SU-DHL-6 (cell line): ENCODE measurements at regions not wholly inside any gene's neighbourhood (a gene's known extent, or its start where the extent isn't known, plus 50 kb on each side); places are given as distances from the start of the nearest gene placed in this dataset.

ENCODE experiments used
- H2AFZ ChIP-seq: fragments of 200-600 bp; sonication (generic); 2 replicates; pipeline ENCODE4 v1.6.1; 2014; ENCODE audit warnings: low read depth, mild to moderate bottlenecking, moderate library complexity, mixed read lengths, antibody characterized with exemption, low read length; ENCODE audit not compliant: severe bottlenecking
- H3F3A ChIP-seq: fragments of 200-600 bp; shearing (Covaris generic); 2 replicates; pipeline ENCODE4 v1.6.0; 2016; ENCODE audit warnings: antibody characterized with exemption, mild to moderate bottlenecking; ENCODE audit not compliant: insufficient read depth
- H3K27ac ChIP-seq: fragments of 200-600 bp; sonication (generic); 2 replicates; pipeline ENCODE4 v1.5.1; 2016; ENCODE audit warnings: low read depth, mild to moderate bottlenecking, low read length, moderate library complexity, mixed read lengths
- H3K27me3 ChIP-seq: fragments of 200-600 bp; sonication (generic), shearing (Covaris generic); 2 replicates; pipeline ENCODE4 v1.6.0; 2014; ENCODE audit warnings: mild to moderate bottlenecking, low read length
- H3K36me3 ChIP-seq: fragments of 200-600 bp; sonication (generic); 2 replicates; pipeline ENCODE4 v1.6.1; 2014; ENCODE audit warnings: mild to moderate bottlenecking, low read length, mixed read lengths
- H3K4me2 ChIP-seq: fragments of 300-600, 200-600 bp; shearing (Covaris generic), sonication (generic); 2 replicates; pipeline ENCODE4 v1.6.0; 2014; ENCODE audit warnings: low read length, low read depth, mild to moderate bottlenecking; ENCODE audit not compliant: poor library complexity, severe bottlenecking
- H3K4me3 ChIP-seq: fragments of 200-600 bp; sonication (generic); 2 replicates; pipeline ENCODE4 v1.5.1; 2014; ENCODE audit warnings: antibody characterized with exemption, low read length, mild to moderate bottlenecking, mixed read lengths; ENCODE audit not compliant: insufficient read depth, poor library complexity, severe bottlenecking
- H3K79me2 ChIP-seq: fragments of 200-600 bp; sonication (generic); 2 replicates; pipeline ENCODE4 v1.6.1; 2014; ENCODE audit warnings: mild to moderate bottlenecking, low read length, moderate library complexity; ENCODE audit not compliant: insufficient read depth
- H3K9ac ChIP-seq: fragments of 200-600 bp; sonication (generic); 2 replicates; pipeline ENCODE4 v1.7.0; 2014; ENCODE audit warnings: mild to moderate bottlenecking, low read length
- H3K9me2 ChIP-seq: fragments of 200-600 bp; sonication (generic); replicated peaks from 2 replicates; pipeline ENCODE4 v1.6.1; 2014; ENCODE audit warnings: low read length; ENCODE audit not compliant: insufficient read depth
- H3K9me3 ChIP-seq: fragments of 200-600 bp; sonication (generic); 2 replicates; pipeline ENCODE4 v1.6.1; 2014; ENCODE audit warnings: low read length, mixed read lengths; ENCODE audit not compliant: insufficient read depth
- H4K20me1 ChIP-seq: fragments of 200-600 bp; sonication (generic); 2 replicates; pipeline ENCODE4 v1.6.1; 2014; ENCODE audit warnings: low read depth, mild to moderate bottlenecking, antibody characterized with exemption, low read length, moderate library complexity, mixed read lengths
- CTCF ChIP-seq: fragments of 200-600 bp; sonication (generic); IDR thresholded peaks from one replicate; pipeline ENCODE4 v1.5.1; 2017; ENCODE audit warnings: antibody characterized with exemption, mild to moderate bottlenecking, low read length, moderate library complexity; ENCODE audit not compliant: insufficient read depth, poor library complexity, severe bottlenecking
- EZH2phosphoT487 ChIP-seq: fragments of 200-600 bp; sonication (generic), shearing (Covaris generic); conservative IDR thresholded peaks from 2 replicates; pipeline ENCODE4 v1.6.1; 2018; ENCODE audit warnings: mild to moderate bottlenecking, antibody characterized with exemption, low read length, moderate library complexity, mixed read lengths

- Histone ChIP-seq H3F3A (no peaks in the 10 kb centered on the region), H3K4me2 (no peak overlapping the region), H3K9ac (no peak overlapping the region), H3K36me3 (no peaks in the 10 kb centered on the region), H3K27me3 (no peaks in the 10 kb centered on the region), H4K20me1 (no peaks in the 10 kb centered on the region), H2AFZ (no peak overlapping the region), H3K4me3 (no peak overlapping the region), H3K79me2 (no peaks in the 10 kb centered on the region), H3K27ac (no peak overlapping the region), H3K9me2 (no peaks in the 10 kb centered on the region), H3K9me3 (no peaks in the 10 kb centered on the region)
- TF ChIP-seq CTCF: no peak
- no peak for TF ChIP-seq EZH2phosphoT487
These were observed 1007.0 kb downstream of the NR2F1-AS1 start for GRCh38 chr5:92574023-92574422.

GRCh38 chr5:92568522-92568921 lies 1012.5 kb downstream of the NR2F1-AS1 start:
- Histone ChIP-seq H3K79me2 (no peaks in the 10 kb centered on the region), H3K36me3 (no peaks in the 10 kb centered on the region), H4K20me1 (no peaks in the 10 kb centered on the region; the same call in 1 of the 2 replicates), H3K27me3 (no peaks in the 10 kb centered on the region), H3K4me3 (no peak overlapping the region), H3F3A (no peaks in the 10 kb centered on the region), H3K4me2 (no peak overlapping the region), H2AFZ (no peak overlapping the region), H3K27ac (no peak overlapping the region), H3K9ac (no peak overlapping the region), H3K9me2 (no peaks in the 10 kb centered on the region), H3K9me3 (no peaks in the 10 kb centered on the region)
- TF ChIP-seq CTCF (no peak), EZH2phosphoT487 (no peak)

GRCh38 chr5:92567831-92568450 lies 1013.1 kb downstream of the NR2F1-AS1 start:
- no peak overlapping the region for H3K27ac ChIP-seq
- no peaks in the 10 kb centered on the region for H3K79me2 ChIP-seq
- H3K9me3 ChIP-seq: no peaks in the 10 kb centered on the region
- no peaks in the 10 kb centered on the region for H3K36me3 ChIP-seq
- H4K20me1 ChIP-seq: no peaks in the 10 kb centered on the region; the same call in 1 of the 2 replicates
- H3K9me2 ChIP-seq: no peaks in the 10 kb centered on the region
- no peaks in the 10 kb centered on the region for H3K27me3 ChIP-seq
- no peak overlapping the region for H3K4me2 ChIP-seq
- no peak overlapping the region for H3K9ac ChIP-seq
- TF ChIP-seq CTCF: no peak
- TF ChIP-seq EZH2phosphoT487: no peak
- H3F3A ChIP-seq: no peaks in the 10 kb centered on the region
- no peak overlapping the region for H3K4me3 ChIP-seq
- no peak overlapping the region for H2AFZ ChIP-seq
